GM12874 (cell line): ENCODE measurements at regions not wholly inside any gene's neighbourhood (a gene's known extent, or its start where the extent isn't known, plus 50 kb on each side); places are given as distances from the start of the nearest gene placed in this dataset.

Source experiments
- TF ChIP-seq, protein P1 (sequence below): IDR thresholded peaks from 2 replicates; pipeline ENCODE4 v1.5.1; 2011; ENCODE audit warnings: low read depth, mild to moderate bottlenecking, control low read depth, low read length, moderate library complexity; ENCODE audit not compliant: insufficient read depth

DNA sequence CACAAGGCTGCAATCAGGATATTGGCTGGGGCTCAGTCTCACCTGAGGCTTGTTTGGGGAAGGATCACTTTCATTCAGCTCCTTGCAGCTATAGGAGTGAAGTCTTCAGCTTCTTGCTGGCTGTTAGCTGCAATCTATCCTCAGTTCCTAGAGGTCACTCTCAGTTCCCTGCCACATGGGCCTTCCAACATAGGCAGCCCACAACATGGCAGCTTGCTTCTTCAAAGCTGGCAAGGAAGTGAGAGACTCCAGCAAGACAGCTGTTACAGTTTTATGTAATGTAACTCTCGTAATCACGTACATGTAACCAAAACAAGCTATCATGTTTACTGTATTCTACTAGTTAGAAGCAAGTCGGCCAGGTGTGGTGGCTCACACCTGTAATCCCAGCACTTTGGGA lies 226.9 kb downstream of the CDC5L start:
- TF ChIP-seq, protein P1, sequence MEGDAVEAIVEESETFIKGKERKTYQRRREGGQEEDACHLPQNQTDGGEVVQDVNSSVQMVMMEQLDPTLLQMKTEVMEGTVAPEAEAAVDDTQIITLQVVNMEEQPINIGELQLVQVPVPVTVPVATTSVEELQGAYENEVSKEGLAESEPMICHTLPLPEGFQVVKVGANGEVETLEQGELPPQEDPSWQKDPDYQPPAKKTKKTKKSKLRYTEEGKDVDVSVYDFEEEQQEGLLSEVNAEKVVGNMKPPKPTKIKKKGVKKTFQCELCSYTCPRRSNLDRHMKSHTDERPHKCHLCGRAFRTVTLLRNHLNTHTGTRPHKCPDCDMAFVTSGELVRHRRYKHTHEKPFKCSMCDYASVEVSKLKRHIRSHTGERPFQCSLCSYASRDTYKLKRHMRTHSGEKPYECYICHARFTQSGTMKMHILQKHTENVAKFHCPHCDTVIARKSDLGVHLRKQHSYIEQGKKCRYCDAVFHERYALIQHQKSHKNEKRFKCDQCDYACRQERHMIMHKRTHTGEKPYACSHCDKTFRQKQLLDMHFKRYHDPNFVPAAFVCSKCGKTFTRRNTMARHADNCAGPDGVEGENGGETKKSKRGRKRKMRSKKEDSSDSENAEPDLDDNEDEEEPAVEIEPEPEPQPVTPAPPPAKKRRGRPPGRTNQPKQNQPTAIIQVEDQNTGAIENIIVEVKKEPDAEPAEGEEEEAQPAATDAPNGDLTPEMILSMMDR, result no peak

DNA sequence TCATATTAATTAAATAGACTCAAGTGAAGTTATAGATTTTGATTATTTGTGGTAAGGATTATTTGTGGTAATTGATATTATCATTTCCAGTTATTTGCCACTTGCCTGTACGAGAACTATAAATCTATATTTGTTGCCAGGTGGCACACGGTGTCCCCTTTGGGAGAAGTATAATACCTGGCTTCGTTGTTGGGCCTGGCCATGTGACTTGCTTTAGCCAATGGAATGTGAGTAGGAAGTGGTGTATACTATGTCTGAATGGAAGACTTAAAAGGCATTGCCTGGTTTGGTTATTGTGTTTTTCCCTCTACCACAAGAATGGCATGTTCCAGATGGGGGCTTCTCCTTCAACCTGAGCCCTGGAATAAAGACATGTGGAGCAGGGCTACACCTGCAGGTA lies 228.1 kb downstream of the CDC5L start:
- TF ChIP-seq, protein P1, result no peak

DNA sequence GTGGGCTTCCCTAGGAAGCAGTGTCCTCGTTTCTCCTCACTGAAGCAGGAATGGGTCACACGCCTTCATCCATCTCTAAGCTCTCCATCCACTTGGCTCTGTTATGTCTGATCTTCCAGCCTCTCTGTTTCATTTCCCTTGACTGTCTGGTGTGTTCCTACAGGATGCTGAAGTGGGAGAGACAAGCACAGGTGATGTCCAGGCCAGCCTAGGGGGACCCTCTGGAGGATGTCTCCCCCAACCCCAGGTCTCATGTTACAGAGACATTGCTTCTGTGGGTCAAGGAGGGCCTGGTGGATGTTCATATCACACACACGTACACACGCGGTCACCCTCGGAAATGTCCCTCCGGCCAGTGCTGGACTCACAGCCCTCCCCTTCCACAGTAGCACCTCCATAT lies 229.9 kb downstream of the CDC5L start:
- TF ChIP-seq, protein P1, result no peak

DNA sequence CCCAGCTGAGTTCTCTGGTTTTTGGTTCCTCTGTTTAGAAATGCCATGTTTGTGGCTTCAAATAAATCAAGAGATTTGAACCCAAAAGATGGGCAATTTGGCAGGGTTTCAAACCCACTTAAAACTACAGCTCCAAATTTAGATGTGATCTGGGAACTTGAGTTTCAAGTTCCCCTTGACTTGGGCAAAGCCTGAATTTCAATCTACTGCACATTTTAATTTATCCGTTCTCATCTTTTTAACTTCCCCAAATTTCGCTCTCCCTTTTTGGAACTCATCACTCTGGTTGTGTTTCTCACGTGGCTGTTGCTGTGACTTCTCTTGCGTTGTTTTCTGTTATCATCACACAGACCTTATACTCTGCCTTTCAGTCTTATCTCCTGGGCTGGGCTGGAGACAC lies 230.9 kb downstream of the CDC5L start:
- TF ChIP-seq, protein P1, result no peak

DNA sequence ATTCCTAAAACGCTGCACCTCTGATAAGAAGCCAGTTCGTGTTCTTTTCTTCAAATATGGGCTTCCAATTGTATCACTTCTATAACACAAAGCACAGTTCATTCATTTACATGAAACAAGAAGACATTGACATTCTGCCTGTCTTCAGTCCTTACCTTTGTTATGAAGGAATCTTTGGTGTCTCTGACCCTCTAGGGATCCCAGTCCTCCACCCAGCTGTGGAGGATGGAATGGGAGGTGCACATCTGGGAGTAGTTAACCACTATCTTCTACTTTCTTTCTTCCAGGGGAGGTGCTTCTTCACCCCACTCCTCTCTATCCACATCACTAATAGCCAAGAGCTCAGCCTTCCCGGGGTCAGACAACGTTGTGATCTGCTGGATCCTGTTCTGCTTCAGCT lies 233.4 kb downstream of the CDC5L start:
- TF ChIP-seq, protein P1, result no peak

DNA sequence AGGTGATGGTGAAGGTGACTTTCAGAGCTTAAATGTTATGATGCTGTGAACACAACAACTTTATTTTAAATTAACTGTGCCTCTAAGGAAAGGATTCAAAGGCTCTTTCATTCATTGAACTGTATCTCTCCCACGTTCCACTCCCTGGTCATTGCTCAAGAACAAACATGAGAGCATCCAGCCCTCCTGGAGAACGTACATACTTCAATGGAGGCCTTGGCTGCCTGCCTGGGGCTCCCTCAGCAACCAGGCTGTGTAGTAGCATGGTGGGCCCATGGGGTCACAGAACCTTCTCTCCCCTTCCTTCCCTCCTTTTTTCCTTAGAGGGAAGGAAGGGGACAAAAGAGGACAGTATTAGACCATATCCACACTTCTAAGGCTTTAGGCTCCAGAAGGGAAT lies 234.3 kb downstream of the CDC5L start:
- TF ChIP-seq, protein P1, result no peak

DNA sequence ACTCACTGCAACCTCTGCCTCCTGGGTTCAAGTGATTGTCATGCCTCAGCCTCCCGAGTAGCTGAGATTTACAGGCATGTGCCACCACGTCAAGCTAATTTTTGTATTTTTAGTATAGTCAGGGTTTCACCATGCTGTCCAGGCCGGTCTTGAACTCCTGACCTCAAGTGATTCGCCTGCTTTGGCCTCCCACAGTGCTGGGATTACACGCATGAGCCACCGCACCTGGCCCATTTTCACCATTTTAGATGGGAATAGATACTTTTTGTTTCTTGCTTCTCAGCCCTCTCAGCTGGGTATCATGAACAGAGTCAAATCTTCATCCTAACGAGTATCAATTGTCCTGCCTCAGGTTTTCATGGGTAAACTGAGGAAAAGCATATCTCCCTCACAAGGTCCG lies 235.0 kb downstream of the CDC5L start:
- TF ChIP-seq, protein P1, result no peak

DNA sequence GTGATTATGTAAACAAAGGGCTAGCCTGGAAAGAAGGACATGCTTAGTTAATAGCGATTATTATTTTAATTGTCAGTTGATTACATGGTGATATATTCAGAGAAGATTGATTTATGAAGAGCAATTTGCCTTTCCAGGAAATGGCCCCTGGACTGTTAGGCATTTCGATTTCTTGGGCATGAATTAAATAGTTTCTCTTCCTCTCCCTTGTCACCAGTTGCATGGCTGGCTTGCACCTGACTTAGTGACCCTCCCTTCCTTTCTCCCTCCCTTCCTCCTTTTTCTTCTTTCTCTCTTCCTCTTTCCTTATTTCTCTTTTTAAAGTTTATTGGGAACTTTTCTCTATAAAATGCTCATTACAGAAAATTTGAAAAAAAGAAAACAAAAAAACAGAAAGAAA lies 235.4 kb downstream of the CDC5L start:
- TF ChIP-seq, protein P1, result no peak
